ENCODE measurements at regions not wholly inside any gene's neighbourhood (a gene's known extent, or its start where the extent isn't known, plus 50 kb on each side); places are given as distances from the start of the nearest gene placed in this dataset.
"Not testable (repeated sequence)": the region's sequence is repeated elsewhere in the genome, so short reads cannot be mapped to it uniquely, and the experiment has no call there.

- DNase-seq: not testable (repeated sequence)
These were observed 543.2 kb downstream of the TTLL7 start for GRCh38 chr1:83455753-83456152.

- not testable (repeated sequence) for DNase-seq
These were observed 553.1 kb downstream of the TTLL7 start for GRCh38 chr1:83445873-83446272.

GRCh38 chr1:83442412-83442811 lies 556.5 kb downstream of the TTLL7 start:
- DNase-seq: not testable (repeated sequence)

- DNase-seq: not testable (repeated sequence)
These were observed 558.3 kb downstream of the TTLL7 start for GRCh38 chr1:83440586-83440985.

- not testable (repeated sequence) for DNase-seq
These were observed 558.9 kb downstream of the TTLL7 start for GRCh38 chr1:83440021-83440420.

GRCh38 chr1:83438316-83438715 lies 560.6 kb downstream of the TTLL7 start:
- not testable (repeated sequence) for DNase-seq

- not testable (repeated sequence) for DNase-seq
These were observed 563.6 kb downstream of the TTLL7 start for GRCh38 chr1:83435336-83435735.

GRCh38 chr1:83427566-83427965 lies 571.4 kb downstream of the TTLL7 start:
- DNase-seq: not testable (repeated sequence)

GRCh38 chr1:83423382-83423781 lies 575.5 kb downstream of the TTLL7 start:
- DNase-seq: not testable (repeated sequence)

GRCh38 chr1:83418558-83418957 lies 580.4 kb downstream of the TTLL7 start:
- no peak for DNase-seq

- DNase-seq: not testable (repeated sequence)
These were observed 585.2 kb downstream of the TTLL7 start for GRCh38 chr1:83413839-83414107.

- not testable (repeated sequence) for DNase-seq
These were observed 588.1 kb downstream of the TTLL7 start for GRCh38 chr1:83410746-83411413.

- not testable (repeated sequence) for DNase-seq
These were observed 592.1 kb downstream of the TTLL7 start for GRCh38 chr1:83406693-83407371.

- not testable (repeated sequence) for DNase-seq
These were observed 593.1 kb downstream of the TTLL7 start for GRCh38 chr1:83405789-83406188.

GRCh38 chr1:83403500-83403899 lies 595.4 kb downstream of the TTLL7 start:
- DNase-seq: not testable (repeated sequence)

GRCh38 chr1:83401146-83401545 lies 597.8 kb downstream of the TTLL7 start:
- not testable (repeated sequence) for DNase-seq

- DNase-seq: not testable (repeated sequence)
These were observed 598.8 kb downstream of the TTLL7 start for GRCh38 chr1:83400173-83400572.

GRCh38 chr1:83398125-83398524 lies 600.8 kb downstream of the TTLL7 start:
- DNase-seq: not testable (repeated sequence)

GRCh38 chr1:83395130-83395529 lies 603.8 kb downstream of the TTLL7 start:
- not testable (repeated sequence) for DNase-seq

GRCh38 chr1:83386946-83387345 lies 612.0 kb downstream of the TTLL7 start:
- not testable (repeated sequence) for DNase-seq

- not testable (repeated sequence) for DNase-seq
These were observed 615.8 kb downstream of the TTLL7 start for GRCh38 chr1:83383107-83383506.

GRCh38 chr1:83373018-83373417 lies 625.9 kb downstream of the TTLL7 start:
- DNase-seq: not testable (repeated sequence)

GRCh38 chr1:83369853-83370252 lies 629.1 kb downstream of the TTLL7 start:
- not testable (repeated sequence) for DNase-seq

GRCh38 chr1:83365320-83365719 lies 633.6 kb downstream of the TTLL7 start:
- DNase-seq: not testable (repeated sequence)

Measured in CD4-positive, alpha-beta T cell treated with Interleukin-15 for 1 hour (primary cell).